B cell (primary cell): ENCODE measurements at regions not wholly inside any gene's neighbourhood (a gene's known extent, or its start where the extent isn't known, plus 50 kb on each side); places are given as distances from the start of the nearest gene placed in this dataset.

Experiments
- CTCF ChIP-seq: fragments of 200-600 bp; IDR thresholded peaks from one replicate; pipeline ENCODE4 v1.8.0; 2022; ENCODE audit warnings: antibody characterized with exemption, mild to moderate bottlenecking
- EZH2 ChIP-seq: IDR thresholded peaks from 2 replicates; pipeline ENCODE4 v1.6.1; 2012; ENCODE audit warnings: borderline replicate concordance, low read depth, mild to moderate bottlenecking, moderate library complexity, low read length; ENCODE audit not compliant: insufficient read depth, poor library complexity, severe bottlenecking

GRCh38 chr2:219887870-219888269 lies 260.4 kb downstream of the SLC4A3 start:
- TF ChIP-seq CTCF (no peak), EZH2 (no peak)
